ENCODE measurements at regions not wholly inside any gene's neighbourhood (a gene's known extent, or its start where the extent isn't known, plus 50 kb on each side); places are given as distances from the start of the nearest gene placed in this dataset.
"Not testable (repeated sequence)": the region's sequence is repeated elsewhere in the genome, so short reads cannot be mapped to it uniquely, and the experiment has no call there.

DNA sequence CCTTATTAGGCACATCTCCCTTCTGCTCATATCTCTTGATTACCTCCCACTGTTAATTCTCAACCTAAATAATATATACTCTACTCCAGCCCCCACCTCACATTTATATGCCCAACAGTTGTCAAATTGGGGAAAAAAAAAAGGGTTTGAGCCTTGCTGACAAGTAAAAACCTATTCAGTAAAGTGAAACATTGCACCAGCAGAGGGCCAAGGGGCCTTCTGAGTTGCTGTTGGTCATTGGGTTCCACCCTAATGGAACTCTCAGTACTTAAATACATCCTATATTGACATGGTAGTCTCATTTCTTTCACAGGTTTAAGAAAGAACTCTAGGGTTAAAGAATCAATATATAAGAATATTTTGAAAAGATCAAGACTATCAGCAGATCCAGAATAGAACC, 362.2 kb downstream of the SMARCA1 start:
- DNase-seq, result no peak

DNA sequence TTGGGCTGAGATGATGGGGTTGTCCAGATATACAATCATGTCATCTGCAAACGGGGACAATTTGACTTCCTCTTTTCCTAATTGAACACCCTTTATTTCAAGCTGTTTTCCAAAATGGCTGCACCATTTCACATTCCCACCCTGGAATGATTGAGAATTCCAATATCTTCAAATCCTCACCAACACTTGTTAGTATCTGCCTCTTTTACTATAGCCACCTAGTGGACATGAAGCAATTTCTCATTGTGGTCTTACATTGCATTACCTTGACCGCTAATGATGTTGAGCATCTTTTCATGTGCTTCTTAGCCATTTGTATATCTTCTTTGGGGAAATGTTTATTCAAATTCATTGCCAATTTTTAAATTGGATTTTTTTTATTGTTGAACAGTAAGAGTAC, 364.8 kb downstream of the SMARCA1 start:
- DNase-seq, result no peak

DNA sequence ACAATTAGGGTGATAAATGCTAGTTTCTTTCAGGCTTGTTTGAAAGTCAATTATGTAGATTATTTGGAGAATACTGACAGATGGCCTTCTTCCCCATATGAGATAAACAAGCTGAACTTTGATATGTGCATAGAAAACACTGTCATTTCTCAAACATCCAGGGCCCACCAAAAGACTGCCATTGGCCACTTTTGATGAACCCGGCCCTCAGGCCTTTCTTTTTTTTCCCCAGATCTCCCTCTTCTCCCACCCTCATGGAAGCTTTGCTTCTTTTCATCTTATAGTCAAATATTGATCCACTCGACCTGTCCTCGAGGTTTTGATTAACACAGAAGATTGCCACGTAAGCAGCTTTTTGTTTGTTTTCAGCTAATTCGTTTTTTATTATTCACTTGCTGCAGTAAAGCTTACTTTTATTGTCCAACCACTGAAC, 377.4 kb downstream of the SMARCA1 start:
- no peak for DNase-seq

DNA sequence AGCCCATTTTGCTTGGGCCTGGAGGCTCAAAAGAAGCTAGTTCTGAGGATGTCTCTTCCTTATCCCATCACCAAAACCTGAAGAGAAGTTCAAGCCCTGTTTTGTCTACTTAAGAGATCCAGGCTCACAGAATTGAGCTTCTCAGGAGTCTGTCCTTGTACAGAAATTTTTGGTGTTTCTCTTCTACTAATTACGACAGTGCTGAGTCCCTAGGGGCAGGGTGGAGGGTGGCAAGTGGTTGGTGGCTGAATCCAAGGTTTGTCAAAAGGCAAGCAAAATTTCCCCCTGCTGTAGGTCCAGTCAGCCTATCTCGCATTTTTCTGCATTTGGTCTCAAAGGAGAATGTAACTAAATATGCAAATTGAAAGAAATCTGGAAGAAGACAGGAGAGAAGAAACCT, 377.9 kb downstream of the SMARCA1 start:
- no peak for DNase-seq

DNA sequence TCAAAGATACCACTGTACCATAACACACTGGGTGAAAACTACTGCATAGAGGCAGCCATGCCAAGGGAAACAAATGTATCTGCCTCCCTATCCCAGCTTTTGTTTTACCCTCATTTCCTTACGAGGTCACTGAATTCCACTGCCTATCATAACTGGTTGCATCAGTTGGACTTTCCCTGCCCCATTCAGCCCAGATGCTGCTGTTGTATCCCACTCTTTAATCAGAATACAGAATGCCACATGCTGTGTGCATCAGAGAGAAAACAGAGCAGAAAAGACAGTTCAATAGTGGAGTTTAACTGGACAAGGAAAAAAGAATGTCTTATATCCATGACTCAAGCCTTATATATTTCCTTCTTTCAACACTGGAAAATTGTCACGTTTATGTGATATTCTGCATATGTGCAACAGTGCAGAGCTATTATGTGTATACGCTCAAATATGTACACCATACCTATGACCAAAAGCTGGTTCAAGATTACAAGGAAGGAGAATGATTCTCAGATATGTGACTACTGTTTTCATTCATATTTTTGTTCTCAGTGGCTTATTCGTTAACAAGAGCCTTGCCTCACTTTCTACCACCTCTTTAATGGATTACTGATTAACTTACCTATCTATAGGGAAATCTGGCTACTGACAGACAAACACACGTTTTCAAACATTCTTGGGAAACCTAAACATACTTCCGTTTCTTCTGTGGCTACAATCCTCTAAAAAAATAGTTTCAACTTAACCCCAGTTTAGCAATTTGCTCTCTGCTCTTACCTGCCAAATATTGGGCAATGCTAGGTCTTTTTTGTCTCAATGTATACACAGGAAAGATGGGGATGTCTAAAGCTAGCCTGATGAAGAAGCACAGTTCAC, 378.9 kb downstream of the SMARCA1 start:
- no peak for DNase-seq

DNA sequence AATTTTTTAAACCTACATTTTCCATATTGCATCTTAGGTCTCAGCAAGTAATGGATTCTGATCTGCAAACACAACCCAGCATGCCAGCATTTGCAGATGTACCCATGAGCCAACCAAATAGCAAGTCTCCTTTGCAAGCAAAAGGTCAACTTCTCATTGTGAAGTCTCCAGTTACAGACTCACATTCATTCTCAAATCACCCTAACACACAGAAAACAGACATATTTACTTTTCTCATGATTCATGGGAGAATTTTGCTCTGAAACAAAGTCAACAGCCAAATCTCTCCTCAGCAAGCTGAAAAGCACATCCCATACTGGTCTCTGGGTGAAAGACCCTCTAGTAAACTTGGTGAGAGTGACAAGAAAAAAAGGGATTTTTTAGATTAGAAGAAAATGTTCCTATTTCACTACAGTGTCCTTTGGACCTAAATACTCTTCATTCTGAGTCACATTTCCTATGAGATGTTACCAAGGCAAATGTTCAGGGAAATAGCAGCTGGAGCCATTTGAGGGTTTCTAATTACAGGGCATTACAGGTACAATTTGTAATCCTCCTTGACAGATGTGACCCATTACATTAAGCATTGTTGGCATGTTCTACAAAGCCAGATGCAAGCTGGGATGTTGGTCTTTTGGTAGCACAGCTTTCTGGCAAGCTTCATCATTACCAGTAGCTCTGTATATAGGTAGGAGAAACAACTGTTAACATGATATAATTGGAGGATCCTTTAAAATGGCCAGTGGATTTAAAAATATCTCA, 383.3 kb downstream of the SMARCA1 start:
- no peak for DNase-seq

DNA sequence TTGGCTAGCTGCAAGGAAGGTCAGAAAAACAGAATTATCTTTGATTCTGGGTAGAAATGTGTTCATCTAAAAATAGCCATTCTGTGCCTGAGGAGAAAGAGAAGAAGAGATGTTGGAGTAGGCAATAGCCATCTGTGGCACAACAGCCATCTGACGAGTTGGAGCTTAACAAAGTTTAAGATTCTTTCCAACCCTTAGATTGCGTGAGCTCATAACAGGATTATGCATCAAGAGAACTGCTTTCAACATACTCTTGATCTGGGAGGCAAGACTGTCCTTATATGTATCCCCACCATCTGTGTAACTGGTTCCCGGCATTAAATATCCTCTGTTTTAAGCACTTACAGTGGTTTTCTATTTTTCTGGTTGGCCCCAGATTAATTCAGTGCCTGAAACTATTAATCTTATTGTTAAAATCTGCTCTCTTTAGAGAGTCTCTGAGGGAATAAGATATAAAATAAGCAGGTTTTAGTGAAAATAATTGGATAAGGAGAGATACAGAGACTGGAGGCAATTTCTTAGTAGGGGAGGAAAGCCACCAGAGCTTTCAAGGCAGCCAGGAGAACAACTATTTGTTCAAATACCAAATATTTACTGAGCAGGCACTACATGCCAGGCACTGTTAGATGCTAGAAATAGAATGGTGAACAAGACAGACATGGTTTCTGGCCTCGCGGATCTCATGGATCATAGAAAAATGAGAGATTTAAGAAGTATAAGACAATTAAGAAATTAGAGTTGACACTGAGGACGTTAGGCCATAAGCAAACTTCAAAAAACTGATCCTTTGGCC, 398.0 kb downstream of the SMARCA1 start:
- no peak for DNase-seq

DNA sequence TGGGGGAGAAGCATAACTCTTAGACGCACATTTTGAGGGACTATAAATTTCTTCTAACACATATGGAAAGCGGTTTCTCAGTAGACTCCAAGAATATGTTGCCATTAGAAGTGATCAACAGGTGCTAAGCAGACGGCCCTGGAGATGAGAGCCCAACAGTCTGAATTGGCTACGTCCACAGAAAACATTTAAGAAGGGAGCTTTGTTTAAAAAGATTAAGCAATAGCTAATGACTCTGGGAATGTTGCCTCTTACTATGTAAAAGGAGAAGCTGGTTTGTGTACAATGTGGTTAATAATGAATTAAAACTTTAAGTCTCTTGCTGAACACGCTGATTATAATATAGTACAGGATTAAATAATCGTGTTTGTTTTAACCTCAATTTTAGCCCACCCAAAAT, 399.5 kb downstream of the SMARCA1 start:
- no peak for DNase-seq

DNA sequence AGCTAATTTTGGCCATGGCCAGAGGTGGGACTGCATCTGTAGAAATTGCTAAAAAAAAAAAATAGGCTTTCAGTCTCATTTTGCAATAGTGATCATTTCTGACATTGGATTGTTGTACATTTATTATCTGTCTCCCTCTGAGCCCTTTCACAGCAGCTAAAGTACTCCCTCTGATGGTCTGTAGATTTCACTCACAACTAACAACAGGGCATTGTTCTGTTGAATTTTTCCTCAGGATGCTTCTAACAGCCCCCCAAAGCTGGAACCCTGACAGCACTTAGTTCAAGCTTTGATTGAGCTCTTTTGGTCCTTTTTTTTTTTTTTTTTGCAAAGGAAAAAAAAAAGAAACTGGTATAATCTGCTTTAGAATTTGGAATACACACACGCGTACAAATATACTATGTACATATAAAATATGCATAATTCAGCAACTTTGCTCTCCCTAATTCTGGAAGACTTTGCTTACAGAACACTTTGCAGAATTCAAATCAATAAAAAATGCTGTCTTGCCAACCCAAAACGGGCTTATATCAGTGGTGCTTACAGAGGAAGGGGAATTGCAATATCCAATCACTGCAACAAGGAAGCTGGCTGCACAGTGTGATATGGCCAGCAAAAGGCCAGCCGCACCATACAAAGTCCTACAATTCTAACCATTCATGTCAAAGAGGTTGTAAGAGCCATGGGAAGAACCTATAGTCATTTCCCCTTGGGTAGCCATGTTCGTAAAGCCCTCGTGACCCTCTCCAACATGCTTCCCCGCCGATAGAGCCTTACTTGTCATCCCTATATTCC, 406.4 kb downstream of the SMARCA1 start:
- DNase-seq, result no peak

DNA sequence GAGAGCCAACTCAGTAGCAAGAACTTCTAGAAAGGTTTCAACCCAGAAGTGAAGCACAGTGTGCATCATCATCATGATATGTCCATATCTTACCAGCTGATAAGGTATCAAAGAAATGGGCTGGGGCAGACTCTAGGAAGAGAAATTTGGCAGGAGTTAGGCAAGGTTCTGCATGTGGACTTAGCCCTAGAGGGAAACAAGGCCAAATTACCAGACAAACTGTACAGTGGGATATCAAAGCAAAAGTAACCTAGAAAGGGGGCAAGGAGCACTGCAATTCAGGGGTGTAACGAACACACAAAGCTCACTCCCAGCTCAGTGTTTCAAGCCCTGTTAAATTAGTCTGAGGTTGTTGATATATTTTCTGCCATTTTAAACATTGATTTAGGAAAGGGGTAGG, 407.4 kb downstream of the SMARCA1 start:
- no peak for DNase-seq

DNA sequence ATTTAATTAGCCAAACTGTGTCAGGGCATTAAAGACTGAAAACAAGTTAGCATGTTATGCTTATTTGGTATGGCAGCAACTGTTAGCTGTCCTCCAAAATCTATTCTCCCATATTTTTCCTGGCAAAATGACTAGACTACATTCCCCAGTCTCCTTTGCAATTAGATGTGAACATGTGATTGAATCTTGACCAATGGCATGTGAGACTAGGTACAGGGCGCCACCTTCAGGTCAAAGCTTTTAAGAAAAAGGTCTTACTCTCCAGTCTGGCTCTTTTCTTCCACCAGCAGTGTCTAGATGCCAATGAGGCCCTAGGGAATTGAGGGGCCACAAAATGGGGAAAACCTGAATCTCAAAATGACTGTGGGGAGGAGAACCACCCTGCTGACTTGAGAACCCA, 408.2 kb downstream of the SMARCA1 start:
- no peak for DNase-seq

DNA sequence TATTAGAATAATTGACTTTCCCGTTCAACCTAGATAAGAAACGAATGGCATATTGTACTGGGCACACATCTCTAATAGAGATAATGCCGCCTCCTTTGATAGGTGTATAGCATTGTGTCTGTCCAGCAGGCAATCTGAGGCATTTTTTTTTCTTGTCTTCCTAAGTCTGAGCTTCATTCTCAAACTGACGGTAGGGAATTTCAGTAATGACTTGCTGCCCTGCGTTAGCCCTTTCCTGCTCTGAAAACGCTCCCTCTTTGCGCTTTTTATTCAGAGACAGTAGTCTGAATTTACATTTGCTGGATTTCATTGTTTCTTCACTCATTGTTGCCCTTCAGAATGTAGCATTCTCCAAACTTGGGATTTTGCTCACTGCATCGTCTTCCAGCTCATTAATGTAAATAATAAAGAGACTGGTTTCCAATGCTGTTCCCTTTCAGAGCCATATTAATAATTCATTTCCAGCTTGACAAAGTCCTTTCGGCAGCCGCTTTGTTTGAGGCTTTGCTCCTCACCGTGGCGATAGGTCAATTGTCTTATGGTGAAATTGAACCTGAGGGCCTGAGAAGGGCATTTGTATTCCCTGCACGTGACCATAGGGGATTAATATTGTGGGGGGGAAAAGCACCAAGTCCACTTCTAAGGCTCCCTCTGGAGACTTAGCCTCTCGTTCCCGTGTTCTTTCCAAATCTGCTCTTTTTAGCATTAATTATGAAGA, 412.1 kb downstream of the SMARCA1 start:
- no peak for DNase-seq

DNA sequence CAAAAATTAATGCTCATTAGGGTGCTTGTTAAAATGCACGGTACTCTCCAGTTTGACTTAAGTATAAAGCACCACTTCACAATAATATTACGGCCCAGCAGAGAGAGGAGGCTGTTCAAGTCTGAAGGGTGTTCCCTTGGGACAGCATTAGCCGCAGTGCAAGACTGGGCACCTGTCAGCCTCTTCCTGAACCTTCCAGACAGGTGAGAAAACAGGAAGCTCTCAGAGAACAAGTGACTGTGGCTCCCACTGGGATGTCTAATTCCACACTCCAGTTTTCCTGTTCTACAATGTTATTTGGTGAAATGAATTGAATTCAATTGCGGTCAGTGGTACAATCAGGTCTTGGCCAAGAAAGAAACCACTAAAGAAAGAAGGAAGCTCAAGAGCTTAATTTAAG, 414.4 kb downstream of the SMARCA1 start:
- DNase-seq, result no peak

DNA sequence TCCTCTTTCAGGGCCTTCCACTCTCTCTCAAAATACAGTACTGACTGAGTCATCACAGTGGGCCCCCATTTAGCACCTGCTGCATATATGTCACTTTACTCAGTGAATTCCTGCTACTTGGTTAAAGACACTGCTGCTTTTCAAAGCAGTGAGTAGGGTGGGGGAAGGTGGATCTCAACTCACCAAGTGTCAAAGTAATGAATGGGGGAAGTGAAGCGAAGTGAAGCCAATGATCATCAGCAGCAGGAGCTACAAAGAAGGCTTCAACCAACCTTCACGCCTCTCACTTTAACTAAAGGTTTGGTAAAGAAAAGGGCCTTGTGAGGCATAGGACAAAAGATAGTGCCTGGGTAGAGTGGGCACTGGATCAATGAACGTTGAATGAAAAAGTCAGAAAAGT, 424.1 kb downstream of the SMARCA1 start:
- DNase-seq, result no peak

DNA sequence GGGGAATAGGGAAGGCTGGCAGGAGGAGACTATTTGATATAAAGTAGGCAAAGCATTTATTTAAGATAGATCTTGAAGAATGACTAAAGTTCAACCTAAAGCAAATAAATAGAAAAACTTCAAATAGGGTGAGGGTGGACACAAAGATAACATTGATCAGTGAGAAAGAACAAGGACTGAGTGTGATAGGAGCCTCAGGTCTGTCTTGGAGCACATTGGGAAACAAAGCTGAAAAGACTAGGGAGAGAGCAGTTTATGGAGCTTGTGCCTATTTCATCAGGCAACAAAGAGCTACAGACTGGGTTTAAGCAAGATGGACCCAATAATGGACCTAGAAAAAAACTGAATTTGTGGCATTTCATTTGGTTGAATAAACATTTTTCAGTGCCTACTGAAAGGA, 425.6 kb downstream of the SMARCA1 start:
- no peak for DNase-seq

DNA sequence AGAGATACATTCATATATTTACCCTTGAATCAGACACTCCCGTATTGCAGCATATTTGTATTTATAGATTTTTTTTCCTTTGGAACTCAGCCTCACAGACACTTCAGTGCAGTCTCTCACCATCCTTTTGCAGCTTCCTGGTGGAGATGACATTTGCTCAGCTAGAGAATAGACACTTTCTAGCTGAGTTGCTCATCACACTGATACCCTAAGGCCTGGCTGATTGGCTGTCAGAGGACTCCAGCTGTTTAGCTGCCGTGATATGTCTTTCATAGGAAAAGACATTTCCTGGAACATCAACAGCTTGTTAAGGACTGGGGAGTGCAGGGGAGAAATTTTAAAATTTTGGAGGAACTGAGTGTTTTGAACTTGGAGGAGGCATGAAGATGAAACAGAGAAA, 429.6 kb downstream of the SMARCA1 start:
- DNase-seq, result no peak

DNA sequence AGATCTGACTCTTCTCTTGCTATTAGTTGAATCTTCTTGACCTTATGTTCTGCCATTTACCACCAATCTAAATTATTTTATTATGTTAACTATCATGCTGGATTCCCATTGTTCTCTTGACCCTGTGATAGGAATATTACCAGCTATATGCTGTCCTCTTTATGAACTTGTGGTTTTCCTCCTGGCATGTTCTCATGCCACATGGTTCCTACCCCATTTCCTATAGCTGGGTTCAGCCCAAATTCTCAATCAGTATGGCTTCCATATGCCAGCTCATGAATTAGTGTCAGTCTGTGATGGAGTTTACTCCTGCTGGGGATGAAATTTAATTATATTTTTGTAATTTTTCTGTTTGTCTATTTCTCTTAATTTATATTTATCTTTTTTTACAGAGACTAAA, 430.5 kb downstream of the SMARCA1 start:
- DNase-seq, result no peak

DNA sequence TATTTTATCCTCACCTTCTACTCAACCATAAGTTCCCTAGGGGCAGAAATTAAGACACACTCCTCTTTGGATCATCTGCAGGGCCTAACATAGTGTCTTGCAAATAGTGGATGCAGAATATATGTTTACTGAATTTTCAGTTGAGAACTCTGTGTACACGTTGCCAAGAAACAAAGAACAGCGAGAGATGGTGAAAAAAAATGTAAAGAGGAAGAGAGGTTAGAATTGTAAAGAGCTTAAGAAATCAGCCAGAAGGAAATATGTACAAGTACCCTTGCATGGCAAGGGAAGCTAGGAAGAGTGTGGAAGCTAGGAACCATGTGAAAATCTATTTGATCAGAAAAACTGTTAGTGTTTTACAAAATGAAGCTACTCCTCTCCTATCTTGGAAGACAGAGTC, 431.0 kb downstream of the SMARCA1 start:
- no peak for DNase-seq

DNA sequence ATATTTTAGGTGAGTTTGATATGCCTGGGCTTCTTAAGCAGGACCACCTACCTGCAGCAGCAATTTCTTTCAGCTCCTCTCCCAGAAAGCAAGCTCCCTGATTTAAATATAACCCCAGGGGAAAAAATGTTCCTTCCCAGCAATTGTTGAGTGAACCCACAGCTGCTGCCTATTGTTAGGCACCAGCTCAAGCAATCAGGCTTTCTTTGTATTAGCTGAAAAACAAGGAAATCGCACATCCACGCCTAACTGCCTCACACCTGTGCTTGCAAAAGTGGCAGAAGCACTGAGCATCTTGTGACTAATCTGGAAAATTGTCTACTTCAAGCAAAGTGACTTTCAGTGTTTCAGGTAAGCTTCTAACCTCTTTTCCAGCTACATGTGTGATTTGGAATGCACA, 432.2 kb downstream of the SMARCA1 start:
- no peak for DNase-seq

DNA sequence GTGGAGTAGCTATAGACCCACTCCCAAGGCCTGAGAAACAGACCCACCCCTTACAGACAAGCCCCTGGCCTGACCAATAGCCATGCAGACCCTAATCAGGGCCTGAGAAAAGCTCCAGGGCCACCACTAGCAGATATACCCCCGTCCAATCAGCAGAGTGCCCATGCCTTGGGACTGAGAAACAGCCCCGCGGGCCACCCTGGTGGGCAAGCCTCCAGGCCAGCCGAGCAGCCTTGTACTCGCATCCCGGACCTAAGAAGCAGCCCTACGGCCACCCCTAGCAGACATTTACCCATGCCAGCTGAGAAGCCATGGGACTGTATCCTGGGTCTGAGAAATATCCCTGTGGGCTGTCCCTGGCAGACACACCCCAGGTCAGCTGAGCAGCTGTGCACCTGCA, 436.5 kb downstream of the SMARCA1 start:
- DNase-seq, result no peak

DNA sequence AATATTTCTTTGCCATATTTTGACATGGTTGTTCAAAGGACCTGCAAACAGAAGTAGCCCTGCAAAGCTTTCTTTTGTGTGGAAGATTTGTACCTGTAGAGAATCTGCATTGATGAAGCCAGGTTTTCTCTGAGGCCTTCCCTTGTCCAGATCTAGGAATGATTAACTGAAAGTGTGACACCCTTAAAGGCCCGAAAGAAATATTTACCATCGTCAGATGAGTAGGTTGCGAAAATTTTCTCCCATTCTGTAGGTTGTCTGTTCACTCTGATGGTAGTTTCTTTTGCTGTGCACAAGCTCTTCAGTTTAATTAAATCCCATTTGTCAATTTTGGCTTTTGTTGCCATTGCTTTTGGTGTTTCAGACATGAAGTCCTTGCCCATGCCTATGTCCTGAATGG, 439.0 kb downstream of the SMARCA1 start:
- DNase-seq, result not testable (repeated sequence)

Data from stimulated activated CD4-positive, alpha-beta T cell treated with anti-CD3 and anti-CD28 coated beads, Interleukin-4, amount 100 ng/mL, for 24 hours (primary cell).